Liver (tissue), 8 donors: ENCODE measurements at regions not wholly inside any gene's neighbourhood (a gene's known extent, or its start where the extent isn't known, plus 50 kb on each side); places are given as distances from the start of the nearest gene placed in this dataset.

Experiments used
- DNase-seq: peaks from one replicate; pipeline ENCODE4 v3.0.0-alpha.2; 2017; ENCODE audit warnings: low spot score
- H3K27ac ChIP-seq, 2 donors: one replicate each; pipeline ENCODE4 v1.7.0; 2013; ENCODE audit warnings: inconsistent platforms in 2 of 2, low read length in 2 of 2, control low read depth in 1 of 2, low read depth in 1 of 2, mild to moderate bottlenecking in 1 of 2
- H3K27me3 ChIP-seq, 4 donors: one replicate each; pipeline versions ENCODE4 v1.6.1 to v1.7.0; 2013; ENCODE audit warnings: low read length in 3 of 4, inconsistent platforms in 1 of 4, mild to moderate bottlenecking in 1 of 4, moderate library complexity in 1 of 4; ENCODE audit not compliant: control insufficient read depth in 4 of 4, insufficient read depth in 4 of 4
- H3K36me3 ChIP-seq, 4 donors: one replicate each; pipeline versions ENCODE4 v1.6.1 to v1.7.0; 2013; ENCODE audit warnings: low read length in 3 of 4, mild to moderate bottlenecking in 3 of 4, low read depth in 1 of 4, moderate library complexity in 1 of 4; ENCODE audit not compliant: control insufficient read depth in 4 of 4, insufficient read depth in 3 of 4
- H3K4me1 ChIP-seq, 4 donors: one replicate each; pipeline versions ENCODE4 v1.6.1 to v1.7.0; 2013; ENCODE audit warnings: low read length in 3 of 4, mild to moderate bottlenecking in 3 of 4, moderate library complexity in 1 of 4; ENCODE audit not compliant: control insufficient read depth in 4 of 4, insufficient read depth in 4 of 4
- H3K4me3 ChIP-seq, 3 donors: one replicate each; pipeline versions ENCODE4 v1.6.1 to v1.7.0; 2013; ENCODE audit warnings: low read length in 3 of 3, control low read depth in 1 of 3, low read depth in 1 of 3, mild to moderate bottlenecking in 1 of 3
- H3K9ac ChIP-seq, 2 donors: one replicate each; pipeline ENCODE4 v1.7.0; 2013; ENCODE audit warnings: low read length in 2 of 2, mild to moderate bottlenecking in 2 of 2, moderate library complexity in 2 of 2, control low read depth in 1 of 2, low read depth in 1 of 2
- H3K9me3 ChIP-seq, 4 donors: one replicate each; pipeline versions ENCODE4 v1.6.1 to v1.7.0; 2013; ENCODE audit warnings: low read length in 3 of 4; ENCODE audit not compliant: control insufficient read depth in 4 of 4
- EGR1 ChIP-seq, 2 donors: IDR thresholded peaks; 2 replicates each; pipeline ENCODE4 v1.6.1; 2016 to 2018; ENCODE audit warnings: antibody characterized with exemption in 2 of 2, low read depth in 2 of 2
- FOXA1 ChIP-seq: IDR thresholded peaks from 2 replicates; pipeline ENCODE4 v1.6.1; 2016; ENCODE audit warnings: antibody characterized with exemption
- FOXA2 ChIP-seq: IDR thresholded peaks from 2 replicates; pipeline ENCODE4 v1.6.1; 2016; ENCODE audit warnings: antibody characterized with exemption
- GABPA ChIP-seq, 2 donors: IDR thresholded peaks in 1 of 2; conservative IDR thresholded peaks in 1 of 2; 2 replicates each; pipeline ENCODE4 v1.6.1; 2016; ENCODE audit warnings: antibody characterized with exemption in 2 of 2, mild to moderate bottlenecking in 1 of 2, moderate library complexity in 1 of 2
- HNF4A ChIP-seq, 2 donors: conservative IDR thresholded peaks; 2 replicates each; pipeline ENCODE4 v1.6.1; 2016; ENCODE audit warnings: antibody characterized with exemption in 2 of 2, mild to moderate bottlenecking in 2 of 2
- JUND ChIP-seq, 2 donors: IDR thresholded peaks; 2 replicates each; pipeline ENCODE4 v1.6.1; 2016; ENCODE audit warnings: antibody characterized with exemption in 2 of 2
- NR2F2 ChIP-seq: IDR thresholded peaks from 2 replicates; pipeline ENCODE4 v1.6.1; 2016; ENCODE audit warnings: antibody characterized with exemption
- RAD21 ChIP-seq, 2 donors: IDR thresholded peaks; 2 replicates each; pipeline ENCODE4 v1.6.1; 2016; ENCODE audit warnings: antibody characterized with exemption in 2 of 2, mild to moderate bottlenecking in 2 of 2
- RXRA ChIP-seq, 2 donors: IDR thresholded peaks; 2 replicates each; pipeline ENCODE4 v1.6.1; 2017 to 2018; ENCODE audit warnings: antibody characterized with exemption in 2 of 2, mild to moderate bottlenecking in 1 of 2
- SP1 ChIP-seq: IDR thresholded peaks from 2 replicates; pipeline ENCODE4 v1.6.1; 2018; ENCODE audit warnings: antibody characterized with exemption, mild to moderate bottlenecking
- TAF1 ChIP-seq: conservative IDR thresholded peaks from 2 replicates; pipeline ENCODE4 v1.6.1; 2016; ENCODE audit warnings: antibody characterized with exemption, mild to moderate bottlenecking
- YY1 ChIP-seq: IDR thresholded peaks from 2 replicates; pipeline ENCODE4 v1.6.1; 2016; ENCODE audit warnings: antibody characterized with exemption, mild to moderate bottlenecking
- WGBS: extraction: QIAGEN DNeasy Blood & Tissue Kit; methylation state at CpG from one replicate; pipeline ENCODE4 v1.1.7; 2013; 5-methylcytosine and 5-hydroxymethylcytosine counted together
- TF ChIP-seq, protein P1 (sequence below): IDR thresholded peaks from 2 replicates; pipeline ENCODE4 v1.6.1; 2016; ENCODE audit warnings: antibody characterized with exemption
- TF ChIP-seq, protein P2 (sequence below): IDR thresholded peaks from 2 replicates; pipeline ENCODE4 v1.6.1; 2016; ENCODE audit warnings: antibody characterized with exemption
- TF ChIP-seq, protein P3 (sequence below): IDR thresholded peaks from 2 replicates; pipeline ENCODE4 v1.6.1; 2016; ENCODE audit warnings: antibody characterized with exemption, mild to moderate bottlenecking
- TF ChIP-seq, protein P4 (sequence below): IDR thresholded peaks from 2 replicates; pipeline ENCODE4 v1.6.1; 2016; ENCODE audit warnings: antibody characterized with exemption
- TF ChIP-seq, protein P5 (sequence below): fragments of 150-350 bp; IDR thresholded peaks from 2 replicates; pipeline ENCODE4 v1.5.1; 2017; ENCODE audit warnings: improper control_type of control experiment, low read depth, low read length; ENCODE audit not compliant: missing input control
- donor health status: healthy.
- donor health status: healthy.
- donor health status: healthy.
- donor health status: healthy.
- donor health status: healthy.

DNA sequence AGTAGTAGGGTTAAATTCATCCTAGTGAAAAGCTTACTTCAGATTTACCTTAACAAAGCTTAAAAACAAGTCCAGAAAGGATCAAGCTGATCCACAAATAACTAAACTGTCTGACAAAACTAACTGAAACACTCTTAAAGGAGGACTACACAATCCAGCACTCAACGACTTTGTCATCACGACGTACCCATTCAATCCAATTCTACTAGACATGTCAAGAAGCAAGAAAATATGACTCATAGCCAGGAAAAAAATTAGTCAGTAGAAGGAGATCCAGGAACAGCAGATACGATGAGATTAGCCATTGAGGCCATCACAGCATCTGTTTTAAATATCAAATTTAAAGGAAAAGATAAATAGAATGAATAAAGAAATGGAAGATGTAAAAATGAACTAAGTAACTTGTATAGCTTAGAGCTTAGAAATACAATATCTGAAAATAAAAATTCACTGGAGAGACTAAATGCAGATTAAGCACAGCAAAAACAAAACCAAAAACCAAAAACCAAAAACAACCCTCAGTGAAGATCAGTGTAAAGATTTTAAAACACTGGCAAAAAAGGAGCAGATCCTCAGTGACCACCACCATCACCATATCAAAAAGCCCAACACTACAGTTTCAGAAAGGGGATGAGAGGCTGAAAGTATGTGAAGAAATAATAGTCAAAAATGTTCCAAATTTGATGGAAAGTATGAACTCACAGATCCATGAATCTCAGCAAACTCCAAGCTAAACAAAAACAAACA lies 95.0 kb upstream of the CCND2 start:
- no peak for DNase-seq
- H3K4me1 ChIP-seq: no peaks in the 10 kb centered on the region
- H3K36me3 ChIP-seq: no peaks in the 10 kb centered on the region
- no peaks in the 10 kb centered on the region for H3K9me3 ChIP-seq
- no peaks in the 10 kb centered on the region for H3K27me3 ChIP-seq
- TF ChIP-seq, protein P1, sequence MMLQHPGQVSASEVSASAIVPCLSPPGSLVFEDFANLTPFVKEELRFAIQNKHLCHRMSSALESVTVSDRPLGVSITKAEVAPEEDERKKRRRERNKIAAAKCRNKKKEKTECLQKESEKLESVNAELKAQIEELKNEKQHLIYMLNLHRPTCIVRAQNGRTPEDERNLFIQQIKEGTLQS: no peak
- TF ChIP-seq, protein P2, sequence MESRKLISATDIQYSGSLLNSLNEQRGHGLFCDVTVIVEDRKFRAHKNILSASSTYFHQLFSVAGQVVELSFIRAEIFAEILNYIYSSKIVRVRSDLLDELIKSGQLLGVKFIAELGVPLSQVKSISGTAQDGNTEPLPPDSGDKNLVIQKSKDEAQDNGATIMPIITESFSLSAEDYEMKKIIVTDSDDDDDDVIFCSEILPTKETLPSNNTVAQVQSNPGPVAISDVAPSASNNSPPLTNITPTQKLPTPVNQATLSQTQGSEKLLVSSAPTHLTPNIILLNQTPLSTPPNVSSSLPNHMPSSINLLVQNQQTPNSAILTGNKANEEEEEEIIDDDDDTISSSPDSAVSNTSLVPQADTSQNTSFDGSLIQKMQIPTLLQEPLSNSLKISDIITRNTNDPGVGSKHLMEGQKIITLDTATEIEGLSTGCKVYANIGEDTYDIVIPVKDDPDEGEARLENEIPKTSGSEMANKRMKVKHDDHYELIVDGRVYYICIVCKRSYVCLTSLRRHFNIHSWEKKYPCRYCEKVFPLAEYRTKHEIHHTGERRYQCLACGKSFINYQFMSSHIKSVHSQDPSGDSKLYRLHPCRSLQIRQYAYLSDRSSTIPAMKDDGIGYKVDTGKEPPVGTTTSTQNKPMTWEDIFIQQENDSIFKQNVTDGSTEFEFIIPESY: no peak
- TF ChIP-seq EGR1 (IDR thresholded peaks at IDR 0.05; ENCODE audit: low read depth in 2 of 2) (no peak), NR2F2 (no peak)
- TF ChIP-seq, protein P3, sequence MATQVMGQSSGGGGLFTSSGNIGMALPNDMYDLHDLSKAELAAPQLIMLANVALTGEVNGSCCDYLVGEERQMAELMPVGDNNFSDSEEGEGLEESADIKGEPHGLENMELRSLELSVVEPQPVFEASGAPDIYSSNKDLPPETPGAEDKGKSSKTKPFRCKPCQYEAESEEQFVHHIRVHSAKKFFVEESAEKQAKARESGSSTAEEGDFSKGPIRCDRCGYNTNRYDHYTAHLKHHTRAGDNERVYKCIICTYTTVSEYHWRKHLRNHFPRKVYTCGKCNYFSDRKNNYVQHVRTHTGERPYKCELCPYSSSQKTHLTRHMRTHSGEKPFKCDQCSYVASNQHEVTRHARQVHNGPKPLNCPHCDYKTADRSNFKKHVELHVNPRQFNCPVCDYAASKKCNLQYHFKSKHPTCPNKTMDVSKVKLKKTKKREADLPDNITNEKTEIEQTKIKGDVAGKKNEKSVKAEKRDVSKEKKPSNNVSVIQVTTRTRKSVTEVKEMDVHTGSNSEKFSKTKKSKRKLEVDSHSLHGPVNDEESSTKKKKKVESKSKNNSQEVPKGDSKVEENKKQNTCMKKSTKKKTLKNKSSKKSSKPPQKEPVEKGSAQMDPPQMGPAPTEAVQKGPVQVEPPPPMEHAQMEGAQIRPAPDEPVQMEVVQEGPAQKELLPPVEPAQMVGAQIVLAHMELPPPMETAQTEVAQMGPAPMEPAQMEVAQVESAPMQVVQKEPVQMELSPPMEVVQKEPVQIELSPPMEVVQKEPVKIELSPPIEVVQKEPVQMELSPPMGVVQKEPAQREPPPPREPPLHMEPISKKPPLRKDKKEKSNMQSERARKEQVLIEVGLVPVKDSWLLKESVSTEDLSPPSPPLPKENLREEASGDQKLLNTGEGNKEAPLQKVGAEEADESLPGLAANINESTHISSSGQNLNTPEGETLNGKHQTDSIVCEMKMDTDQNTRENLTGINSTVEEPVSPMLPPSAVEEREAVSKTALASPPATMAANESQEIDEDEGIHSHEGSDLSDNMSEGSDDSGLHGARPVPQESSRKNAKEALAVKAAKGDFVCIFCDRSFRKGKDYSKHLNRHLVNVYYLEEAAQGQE: no peak
- no peak overlapping the region for H3K27ac ChIP-seq
- no peak overlapping the region for H3K9ac ChIP-seq
- no peak overlapping the region for H3K4me3 ChIP-seq
- 85% methylated on average over 4 of the region's 4 CpGs for WGBS

DNA sequence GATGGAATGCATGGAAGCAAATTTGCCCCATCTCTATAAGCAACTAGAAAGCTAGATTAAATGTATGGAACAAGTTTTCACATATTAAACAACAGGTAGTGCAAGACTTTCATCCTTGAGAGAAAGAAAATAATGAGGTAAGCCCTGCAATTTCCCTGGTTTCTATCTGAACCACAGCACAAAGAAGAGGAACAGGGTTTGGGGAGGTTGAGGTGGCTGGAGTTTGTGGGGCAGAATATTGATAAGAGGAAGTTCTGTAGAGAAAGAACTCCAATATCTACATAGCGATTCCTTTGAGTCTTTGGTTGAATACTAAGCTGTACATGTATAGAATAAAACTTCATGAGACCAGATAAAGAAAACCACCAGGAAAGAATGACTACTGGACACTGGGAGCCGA lies 96.3 kb upstream of the CCND2 start:
- 90% methylated on average over 2 of the region's 2 CpGs for WGBS
- TF ChIP-seq FOXA2: no peak
- TF ChIP-seq EGR1 (IDR thresholded peaks at IDR 0.05; ENCODE audit: low read depth in 2 of 2): no peak
- no peak for TF ChIP-seq YY1
- TF ChIP-seq FOXA1: no peak
- TF ChIP-seq, protein P4, sequence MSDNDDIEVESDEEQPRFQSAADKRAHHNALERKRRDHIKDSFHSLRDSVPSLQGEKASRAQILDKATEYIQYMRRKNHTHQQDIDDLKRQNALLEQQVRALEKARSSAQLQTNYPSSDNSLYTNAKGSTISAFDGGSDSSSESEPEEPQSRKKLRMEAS: no peak
- TF ChIP-seq, protein P1: no peak
- no peak for TF ChIP-seq RXRA (IDR thresholded peaks at IDR 0.05)
- TF ChIP-seq RAD21 (IDR thresholded peaks at IDR 0.05): no peak
- TF ChIP-seq GABPA (IDR thresholded peaks at IDR 0.05 in 1 of 2, conservative IDR thresholded peaks at IDR 0.05 in 1 of 2): no peak
- no peak for TF ChIP-seq SP1
- no peak for TF ChIP-seq HNF4A (conservative IDR thresholded peaks at IDR 0.05)
- TF ChIP-seq TAF1: no peak
- TF ChIP-seq JUND (IDR thresholded peaks at IDR 0.05): no peak
- TF ChIP-seq NR2F2: no peak
- TF ChIP-seq, protein P5, sequence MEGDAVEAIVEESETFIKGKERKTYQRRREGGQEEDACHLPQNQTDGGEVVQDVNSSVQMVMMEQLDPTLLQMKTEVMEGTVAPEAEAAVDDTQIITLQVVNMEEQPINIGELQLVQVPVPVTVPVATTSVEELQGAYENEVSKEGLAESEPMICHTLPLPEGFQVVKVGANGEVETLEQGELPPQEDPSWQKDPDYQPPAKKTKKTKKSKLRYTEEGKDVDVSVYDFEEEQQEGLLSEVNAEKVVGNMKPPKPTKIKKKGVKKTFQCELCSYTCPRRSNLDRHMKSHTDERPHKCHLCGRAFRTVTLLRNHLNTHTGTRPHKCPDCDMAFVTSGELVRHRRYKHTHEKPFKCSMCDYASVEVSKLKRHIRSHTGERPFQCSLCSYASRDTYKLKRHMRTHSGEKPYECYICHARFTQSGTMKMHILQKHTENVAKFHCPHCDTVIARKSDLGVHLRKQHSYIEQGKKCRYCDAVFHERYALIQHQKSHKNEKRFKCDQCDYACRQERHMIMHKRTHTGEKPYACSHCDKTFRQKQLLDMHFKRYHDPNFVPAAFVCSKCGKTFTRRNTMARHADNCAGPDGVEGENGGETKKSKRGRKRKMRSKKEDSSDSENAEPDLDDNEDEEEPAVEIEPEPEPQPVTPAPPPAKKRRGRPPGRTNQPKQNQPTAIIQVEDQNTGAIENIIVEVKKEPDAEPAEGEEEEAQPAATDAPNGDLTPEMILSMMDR: no peak
- TF ChIP-seq, protein P2: no peak
- TF ChIP-seq, protein P3: no peak

More for the DNA sequence above, 96.3 kb upstream of the CCND2 start:
- Histone ChIP-seq H3K9me3 (no peaks in the 10 kb centered on the region), H3K4me3 (no peak overlapping the region), H3K36me3 (no peaks in the 10 kb centered on the region), H3K27ac (no peak overlapping the region), H3K9ac (no peak overlapping the region), H3K4me1 (no peaks in the 10 kb centered on the region), H3K27me3 (no peaks in the 10 kb centered on the region)
- DNase-seq: no peak
